CD4-positive, alpha-beta T cell treated with Interleukin-15 for 1 hour (primary cell): ENCODE measurements at regions not wholly inside any gene's neighbourhood (a gene's known extent, or its start where the extent isn't known, plus 50 kb on each side); places are given as distances from the start of the nearest gene placed in this dataset.
A peak's percentile ranks its signal among the peaks of the same experiment; 100 is the strongest.

Experiments
- DNase-seq: peaks from one replicate; pipeline ENCODE4 v3.0.0-alpha.2; 2020

DNA sequence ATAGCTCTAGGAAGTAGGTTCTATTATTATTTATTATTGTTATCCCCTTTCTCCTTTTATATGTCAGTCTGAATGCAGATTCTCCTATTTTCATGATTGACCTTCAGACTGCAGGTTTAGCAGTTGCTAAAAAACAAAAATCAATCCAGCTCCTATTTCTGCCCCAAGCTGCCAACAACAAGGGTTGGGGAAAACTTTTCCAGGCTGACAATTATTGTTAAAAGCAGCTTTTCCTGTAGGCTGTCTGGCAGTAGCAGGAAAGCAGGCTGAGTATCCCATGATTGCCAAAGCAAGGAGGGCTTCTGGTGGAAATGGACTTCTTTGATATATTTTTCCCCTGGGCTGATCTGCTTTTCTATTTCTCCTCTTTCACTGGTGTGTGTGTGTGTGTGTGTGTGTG lies 78.0 kb upstream of the CTLA4 start:
- no peak for DNase-seq

DNA sequence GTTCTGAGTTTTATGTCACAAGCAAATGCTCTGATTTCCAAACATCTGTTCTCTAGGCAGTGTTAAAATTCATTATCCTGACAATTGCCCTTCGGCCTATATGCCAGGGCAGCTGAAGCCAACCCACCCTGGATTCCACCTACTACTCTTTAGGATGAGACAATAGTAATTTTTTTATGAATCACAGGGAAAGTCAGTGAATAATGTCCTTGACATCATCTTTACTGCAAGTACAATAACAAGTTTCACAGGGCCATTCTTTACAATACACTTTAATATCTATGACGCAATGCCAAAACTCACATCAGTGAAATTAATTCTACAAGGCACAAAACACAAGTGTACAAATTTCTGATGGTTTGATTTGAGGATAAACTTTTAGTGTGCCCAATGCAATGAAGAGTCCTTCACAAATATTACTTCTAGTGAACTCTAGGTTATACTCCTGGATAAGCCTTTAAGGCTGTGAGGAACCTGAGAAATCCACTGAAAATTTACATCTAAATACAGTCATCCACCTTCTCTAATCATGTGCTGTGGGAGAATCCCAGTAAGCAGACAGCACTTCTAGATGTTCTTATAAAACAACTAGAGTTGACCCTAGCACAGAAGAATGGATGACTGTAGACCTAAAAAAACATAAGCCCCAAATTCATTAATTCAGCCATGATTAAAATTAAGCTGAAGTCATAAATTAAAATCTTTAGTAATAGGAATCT lies 77.3 kb upstream of the CTLA4 start:
- DNase-seq = no peak

DNA sequence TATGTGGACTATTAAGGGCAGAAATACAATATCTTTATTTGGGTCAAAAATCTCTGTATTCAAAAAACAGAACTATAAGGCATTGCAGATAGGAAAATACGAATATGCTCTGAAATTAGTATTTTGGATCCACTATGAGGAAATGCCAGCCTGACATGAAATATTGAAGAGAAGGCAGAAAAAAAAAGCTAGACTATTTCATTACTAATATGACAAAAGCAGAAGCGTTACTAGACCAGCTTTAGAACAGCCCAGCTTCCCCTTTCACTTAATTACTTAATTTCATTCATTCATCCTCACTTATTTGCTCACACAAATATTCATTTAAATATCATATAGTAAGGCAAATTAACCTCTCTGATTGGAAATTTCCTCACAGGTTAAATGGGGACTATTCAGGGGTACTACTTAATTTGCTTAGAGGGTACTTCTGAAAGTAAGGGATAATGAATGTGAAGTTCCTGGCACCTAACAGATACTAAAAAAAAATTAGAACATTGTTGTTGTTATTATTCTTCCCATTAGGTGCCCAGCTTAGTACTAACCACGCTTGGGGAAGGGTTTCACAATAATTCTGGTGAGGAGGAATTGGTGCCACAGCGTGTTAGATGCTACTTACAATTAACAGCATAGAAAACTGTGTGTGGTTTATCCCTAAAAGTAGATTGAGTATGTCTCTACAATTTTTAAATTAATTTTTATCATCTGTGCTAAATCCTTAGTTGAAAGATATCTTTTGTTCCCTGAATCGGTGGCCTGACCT lies 71.1 kb upstream of the CTLA4 start:
- DNase-seq = no peak

DNA sequence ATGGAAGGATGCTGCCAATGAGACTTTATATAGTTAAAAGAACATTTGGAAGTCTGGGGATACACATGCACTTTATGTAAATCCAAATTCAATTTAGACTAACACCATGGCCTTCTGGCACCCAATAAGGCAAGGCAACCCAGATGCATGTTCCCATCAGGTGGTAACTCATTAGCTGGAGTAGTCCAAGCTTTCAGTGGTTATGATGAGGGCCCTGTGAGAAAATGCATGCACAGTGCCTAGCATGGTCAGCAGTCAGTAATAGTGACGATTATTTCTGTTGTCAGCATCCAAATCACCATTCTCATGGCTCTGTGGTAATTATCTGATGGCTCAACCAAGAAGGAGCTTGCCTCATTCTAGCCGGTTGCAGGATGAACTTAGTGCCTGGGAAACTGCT lies 70.3 kb upstream of the CTLA4 start:
- no peak for DNase-seq

DNA sequence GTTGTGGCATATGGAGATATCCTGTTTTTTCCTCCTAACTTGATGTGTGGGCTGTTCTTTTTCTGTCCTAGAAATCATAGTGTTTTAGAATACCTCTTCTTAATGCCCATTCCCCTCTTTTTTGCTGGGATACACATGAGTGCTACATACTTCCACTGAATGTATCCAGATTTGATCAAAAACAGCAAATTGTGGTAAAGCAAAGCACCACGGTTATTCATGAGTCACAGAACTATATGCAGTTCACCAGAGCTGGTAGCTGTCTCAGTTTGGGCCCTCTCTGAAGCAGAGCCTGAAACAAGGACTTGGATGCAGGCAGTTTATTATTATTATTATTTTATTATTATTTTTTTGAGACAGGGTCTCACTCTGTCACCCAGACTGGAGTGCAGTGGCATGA lies 69.9 kb upstream of the CTLA4 start:
- DNase-seq = no peak

DNA sequence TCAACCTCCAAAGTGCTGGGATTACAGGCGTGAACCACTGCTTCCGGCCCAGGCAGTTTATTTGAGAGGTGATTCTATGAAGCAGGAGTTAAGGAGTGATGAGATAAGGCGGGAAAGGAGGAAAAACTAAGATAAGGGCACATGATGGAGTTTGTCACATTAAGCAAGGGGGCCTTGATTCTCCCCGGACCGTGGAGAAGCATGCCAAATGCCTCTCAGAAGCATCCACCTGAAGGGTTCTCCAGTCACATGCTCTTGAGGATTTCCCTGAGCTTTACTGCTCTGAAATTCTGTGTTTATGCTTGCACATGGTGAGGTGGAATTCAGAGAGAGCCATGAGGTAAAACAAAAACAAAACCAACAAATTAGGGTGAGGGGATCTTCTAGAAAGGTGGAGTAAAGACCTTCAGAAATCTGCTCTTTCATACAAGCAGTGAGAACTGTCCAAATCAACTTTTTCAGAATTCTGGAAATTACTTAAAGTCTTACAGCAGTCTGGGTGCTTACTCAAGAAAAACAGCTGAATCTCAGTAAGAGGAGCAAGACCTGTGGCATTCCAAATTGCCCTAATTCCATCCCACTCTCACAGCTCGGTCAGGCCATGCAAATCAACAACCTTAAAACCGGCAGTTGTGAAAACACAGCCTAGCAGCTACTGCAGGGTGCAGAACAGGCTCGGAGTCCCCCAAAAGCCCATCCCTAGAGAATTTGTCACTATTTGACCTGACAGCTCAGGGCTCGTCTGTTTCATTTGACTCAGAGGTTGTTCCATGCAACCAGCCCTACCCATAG lies 69.1 kb upstream of the CTLA4 start:
- DNase-seq = no peak

DNA sequence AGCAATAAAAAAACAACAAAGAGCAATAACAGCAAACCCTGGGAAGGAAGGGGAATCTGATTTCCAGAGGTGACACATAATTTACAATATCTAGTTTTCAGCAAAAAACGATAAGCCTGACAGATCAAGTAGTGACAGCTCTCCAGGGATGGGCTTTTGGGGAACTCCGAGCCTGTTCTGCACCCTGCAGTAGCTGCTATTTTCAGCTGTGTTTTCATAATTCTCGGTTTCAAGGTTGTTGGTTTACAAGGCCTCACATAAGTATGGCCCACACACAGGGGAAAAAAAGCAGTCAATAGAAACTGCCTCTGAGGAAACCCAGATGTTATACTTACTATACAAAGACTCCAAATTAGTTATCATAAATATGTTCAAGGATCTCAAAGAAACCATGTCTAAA lies 67.7 kb upstream of the CTLA4 start:
- DNase-seq = no peak

DNA sequence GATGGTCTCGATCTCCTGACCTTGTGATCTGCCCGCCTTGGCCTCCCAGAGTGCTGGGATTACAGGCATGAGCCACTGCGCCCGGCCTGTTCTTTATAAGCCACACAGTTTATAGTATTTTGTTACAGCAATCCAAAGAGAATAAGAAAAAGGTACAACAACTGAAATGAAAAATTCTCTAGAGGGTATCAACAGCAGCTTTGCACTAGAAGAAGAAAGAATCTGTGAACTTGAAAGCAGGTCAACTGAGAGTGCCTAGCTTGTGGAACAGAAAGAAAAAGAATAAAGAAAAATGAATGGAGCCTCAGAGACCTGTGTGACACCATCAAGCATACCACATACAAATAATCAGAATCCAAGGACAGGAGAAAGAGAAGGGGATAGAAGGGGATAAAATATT lies 66.8 kb upstream of the CTLA4 start:
- no peak for DNase-seq

DNA sequence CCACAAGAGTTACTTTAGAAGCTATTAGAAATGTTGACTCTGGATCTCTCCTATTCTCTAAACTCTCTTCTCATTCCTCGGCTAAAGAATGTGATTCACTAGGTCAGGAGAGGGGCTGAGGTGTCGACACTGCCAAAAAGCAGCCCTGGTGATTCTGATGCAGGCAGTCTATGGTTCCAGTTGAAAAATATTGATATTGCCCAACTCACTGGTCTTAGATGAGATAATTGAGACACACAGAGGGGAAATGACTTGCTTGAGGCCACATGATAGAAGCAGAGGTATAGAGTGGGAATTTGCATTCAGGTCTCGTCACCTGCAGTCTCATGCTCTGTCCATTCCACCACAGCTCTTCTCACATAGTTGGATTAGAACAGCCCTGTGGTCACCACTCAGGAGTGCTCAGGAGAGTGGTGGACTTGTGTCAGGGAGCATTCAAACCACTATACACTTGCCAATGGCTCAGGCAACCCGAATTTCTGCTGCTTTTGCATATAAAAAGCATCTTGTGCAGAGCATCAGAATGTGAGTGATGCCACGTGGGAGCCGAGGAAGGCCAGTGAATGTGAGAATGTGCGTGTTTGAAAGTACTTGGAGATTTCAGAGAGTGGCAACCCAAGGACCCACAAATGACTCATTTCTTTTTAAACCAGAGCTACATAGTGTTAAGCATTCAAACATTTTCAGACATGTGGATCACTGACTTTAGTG lies 65.1 kb upstream of the CTLA4 start:
- DNase-seq = peak; percentile 31

DNA sequence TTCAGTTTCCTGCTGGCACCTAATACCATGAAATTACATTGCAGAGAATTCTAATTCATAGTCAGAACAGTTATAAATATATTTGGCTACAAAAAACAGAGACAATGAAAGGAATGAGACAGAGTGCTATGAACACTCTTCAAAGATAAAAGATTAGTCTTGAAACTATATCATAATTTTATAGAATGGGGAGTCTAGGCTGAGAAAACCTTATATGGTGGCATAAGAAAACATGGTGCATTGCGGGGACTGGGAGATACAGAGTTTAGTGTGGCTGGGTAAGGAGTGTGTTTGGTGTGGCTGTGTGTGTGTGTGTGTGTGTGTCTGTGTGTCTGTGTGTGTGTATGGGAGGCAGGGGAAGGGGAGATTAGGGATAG lies 64.5 kb upstream of the CTLA4 start:
- DNase-seq = no peak

DNA sequence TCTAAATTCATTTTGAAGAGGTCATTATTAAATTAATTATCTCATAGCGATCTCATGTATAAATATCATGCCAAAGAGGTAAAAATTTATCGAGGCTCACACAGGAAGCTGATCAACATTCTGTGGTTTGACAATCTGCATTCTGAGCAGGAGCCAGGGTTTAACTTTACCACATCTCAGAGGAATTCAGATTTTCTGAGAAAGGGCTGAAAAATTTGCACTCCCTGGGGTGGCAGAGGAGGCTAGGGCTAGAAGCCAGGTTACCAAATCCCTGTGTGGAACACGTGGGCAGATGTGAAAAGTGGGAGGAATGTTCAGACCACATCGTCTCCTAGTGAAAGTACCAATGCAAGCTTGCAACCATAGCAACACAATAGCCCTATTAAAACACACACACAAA lies 63.5 kb upstream of the CTLA4 start:
- DNase-seq = peak; percentile 54

DNA sequence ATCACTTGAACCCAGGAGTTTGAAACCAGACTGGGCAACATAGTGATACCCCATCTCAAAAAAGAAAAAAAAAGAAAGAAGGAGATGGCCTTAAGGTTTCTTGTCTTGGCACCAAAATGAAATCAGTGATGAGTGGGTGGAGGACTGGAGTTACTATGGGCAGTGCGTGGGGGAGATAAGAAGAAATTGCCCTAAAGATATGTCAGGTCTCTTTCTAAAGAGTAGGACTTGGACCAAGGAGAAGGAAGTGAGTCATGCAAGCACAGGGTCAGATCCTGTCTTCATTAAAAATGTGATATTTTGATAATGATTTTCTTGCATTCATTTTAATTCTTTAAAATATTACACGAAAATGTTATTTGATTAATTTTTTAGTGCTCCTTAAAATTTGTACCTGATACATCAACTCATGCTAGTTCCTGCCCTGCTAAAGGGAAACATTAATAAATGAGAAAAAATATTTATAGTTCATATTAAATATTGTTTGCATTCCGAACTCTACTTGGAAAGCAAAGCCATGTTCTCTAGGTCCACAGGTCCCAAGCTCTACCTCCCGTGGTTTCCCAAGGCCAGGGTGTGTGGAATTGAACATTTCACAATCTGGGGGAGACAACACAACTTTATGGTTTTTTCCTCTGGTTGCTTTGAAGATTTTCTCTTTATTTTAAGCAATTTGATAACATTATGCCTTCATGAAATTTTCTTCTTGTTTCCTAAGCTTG lies 62.6 kb upstream of the CTLA4 start:
- no peak for DNase-seq

DNA sequence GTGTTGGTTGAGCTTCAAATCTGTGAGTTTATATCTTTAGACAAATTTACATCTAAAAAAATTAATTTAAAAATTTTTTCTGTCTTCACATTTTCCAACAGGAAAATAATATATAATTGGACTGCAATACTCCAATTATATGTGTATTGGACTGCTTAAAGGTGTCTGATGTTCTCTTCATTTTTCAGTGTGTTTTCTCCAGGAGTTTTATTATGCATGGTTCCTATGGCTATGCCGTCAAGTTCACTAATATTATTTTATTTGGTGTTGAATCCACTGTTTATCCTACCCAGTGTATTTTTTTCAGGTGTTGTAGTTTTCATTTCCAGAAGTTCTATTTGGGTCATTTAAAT lies 62.1 kb upstream of the CTLA4 start:
- no peak for DNase-seq

DNA sequence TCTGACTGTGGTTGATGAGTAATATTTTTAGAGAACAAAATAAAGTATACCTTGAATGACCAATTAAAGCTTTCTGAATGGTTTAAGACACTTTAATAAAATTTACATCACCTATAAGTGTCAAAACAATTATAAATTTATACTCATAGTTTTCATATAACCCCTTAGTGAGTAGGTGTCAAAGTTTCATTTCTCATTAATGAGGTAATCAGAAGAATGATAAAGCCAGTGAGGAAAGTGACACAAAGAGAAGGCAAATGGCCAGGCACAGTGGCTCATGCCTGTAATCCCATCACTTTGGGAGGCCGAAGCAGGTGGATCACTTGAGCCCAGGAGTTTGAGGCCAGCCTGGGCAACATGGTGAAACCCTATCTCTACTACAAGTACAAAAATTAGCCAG lies 60.8 kb upstream of the CTLA4 start:
- DNase-seq = no peak

DNA sequence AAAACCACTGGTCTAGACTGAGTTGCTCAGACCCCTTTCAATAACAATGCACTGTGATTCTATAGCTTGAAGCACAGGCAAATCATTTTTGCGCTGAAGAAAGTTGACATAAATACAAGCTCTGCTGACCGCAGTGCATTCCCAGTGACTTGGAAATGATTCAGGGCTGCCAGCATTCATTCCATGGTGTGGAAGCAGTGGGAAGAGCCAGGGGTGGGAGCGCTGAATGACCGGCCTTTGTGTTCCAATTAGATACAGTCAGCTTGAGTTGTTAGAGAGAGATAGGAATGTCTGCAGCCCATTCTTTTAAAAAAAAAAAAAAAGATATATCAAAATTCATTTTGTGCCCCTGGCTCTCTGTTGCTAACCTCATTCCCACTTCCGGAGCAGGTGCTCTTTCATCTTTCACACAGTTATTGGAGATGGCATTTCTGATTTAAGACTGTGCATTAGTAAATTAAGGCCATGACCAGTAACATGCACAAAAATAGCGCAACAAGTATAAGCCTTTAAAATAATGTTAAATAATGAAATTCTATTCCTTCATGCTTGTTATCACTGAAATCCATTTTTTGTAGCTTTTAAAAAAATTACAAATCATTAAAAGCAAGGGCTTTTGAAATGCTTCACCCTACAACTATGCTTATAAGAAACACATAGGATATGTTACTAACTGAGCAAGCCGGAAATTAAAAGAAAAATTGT lies 59.4 kb upstream of the CTLA4 start:
- no peak for DNase-seq

DNA sequence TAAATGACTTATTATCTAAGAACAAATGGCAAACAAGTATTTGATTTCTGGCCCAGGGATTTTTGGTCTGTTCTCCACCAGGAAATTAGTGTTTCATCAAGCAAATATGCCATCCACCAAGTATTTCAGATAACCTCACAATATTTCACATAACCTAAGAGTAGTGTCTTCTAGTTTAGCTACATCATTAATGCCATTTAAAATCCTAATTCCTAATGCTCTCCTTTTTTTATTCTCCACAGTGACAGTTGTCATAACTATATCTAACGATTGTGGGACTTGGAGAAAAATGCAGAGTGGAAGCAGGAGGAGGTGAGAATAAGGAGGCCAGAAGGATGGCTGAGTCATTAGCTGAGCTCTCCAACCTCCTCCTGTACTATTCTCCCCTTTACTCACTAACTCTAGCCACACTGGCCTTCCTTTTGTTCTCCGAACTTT lies 58.5 kb upstream of the CTLA4 start:
- no peak for DNase-seq

DNA sequence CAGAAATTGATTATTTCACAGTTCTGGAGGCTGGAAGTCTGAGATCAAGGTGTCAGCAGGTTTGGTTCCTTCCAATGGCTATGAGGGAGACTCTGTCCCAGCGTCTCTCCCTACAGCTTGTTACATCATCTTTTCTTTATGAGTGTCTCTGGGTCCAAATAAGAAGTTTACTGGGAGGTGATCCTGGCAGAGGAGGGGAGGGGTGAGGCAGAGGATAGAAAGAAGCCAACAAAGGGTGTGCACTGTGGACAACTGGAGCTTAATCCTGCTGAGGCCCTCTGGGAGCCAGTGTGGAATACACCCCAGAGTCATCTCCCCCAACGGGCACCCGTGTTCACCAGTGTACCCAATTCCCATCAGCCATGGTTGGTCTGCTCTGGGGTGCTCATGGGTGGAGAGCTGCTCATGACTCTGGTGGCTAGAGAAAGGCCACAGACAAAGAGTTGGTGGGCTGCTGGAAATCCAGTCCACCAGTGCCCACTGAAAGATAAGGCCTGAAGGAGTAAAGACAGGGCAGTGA lies 57.5 kb upstream of the CTLA4 start:
- DNase-seq = no peak

DNA sequence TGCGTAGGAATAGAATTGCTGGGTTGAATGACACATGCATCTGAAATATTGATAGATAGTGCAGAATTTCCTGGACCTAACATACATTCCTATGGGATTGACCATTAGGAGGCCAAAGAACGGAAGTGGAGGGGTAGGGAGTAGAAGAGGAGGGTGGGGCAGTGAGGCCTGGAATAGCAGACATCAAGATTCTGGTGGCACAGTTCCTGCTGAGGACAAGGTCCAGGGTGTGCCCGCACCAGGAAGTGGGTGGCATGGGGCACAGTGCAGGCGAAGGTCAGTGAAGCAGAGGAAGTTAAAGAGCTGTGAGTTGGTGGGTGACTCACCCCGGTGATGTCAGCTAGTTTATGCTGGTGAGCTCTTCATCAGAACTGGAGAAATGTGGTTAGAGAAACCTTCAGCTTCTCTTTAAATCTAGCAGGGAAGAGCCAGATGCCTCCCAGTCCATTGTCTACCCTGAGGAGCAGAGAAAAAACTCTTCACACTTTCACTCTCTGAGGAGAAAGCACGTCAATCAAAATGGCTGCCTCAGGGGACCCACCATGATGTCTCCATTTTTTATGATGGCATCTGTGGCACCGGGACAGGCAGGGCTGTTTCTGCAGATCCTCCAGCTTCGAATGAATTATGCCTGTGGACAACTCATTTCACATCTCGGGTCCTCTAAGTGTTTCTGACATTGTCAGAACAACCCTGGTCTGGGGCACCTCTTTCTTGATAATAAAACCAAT lies 55.9 kb upstream of the CTLA4 start:
- DNase-seq = peak; percentile 85

DNA sequence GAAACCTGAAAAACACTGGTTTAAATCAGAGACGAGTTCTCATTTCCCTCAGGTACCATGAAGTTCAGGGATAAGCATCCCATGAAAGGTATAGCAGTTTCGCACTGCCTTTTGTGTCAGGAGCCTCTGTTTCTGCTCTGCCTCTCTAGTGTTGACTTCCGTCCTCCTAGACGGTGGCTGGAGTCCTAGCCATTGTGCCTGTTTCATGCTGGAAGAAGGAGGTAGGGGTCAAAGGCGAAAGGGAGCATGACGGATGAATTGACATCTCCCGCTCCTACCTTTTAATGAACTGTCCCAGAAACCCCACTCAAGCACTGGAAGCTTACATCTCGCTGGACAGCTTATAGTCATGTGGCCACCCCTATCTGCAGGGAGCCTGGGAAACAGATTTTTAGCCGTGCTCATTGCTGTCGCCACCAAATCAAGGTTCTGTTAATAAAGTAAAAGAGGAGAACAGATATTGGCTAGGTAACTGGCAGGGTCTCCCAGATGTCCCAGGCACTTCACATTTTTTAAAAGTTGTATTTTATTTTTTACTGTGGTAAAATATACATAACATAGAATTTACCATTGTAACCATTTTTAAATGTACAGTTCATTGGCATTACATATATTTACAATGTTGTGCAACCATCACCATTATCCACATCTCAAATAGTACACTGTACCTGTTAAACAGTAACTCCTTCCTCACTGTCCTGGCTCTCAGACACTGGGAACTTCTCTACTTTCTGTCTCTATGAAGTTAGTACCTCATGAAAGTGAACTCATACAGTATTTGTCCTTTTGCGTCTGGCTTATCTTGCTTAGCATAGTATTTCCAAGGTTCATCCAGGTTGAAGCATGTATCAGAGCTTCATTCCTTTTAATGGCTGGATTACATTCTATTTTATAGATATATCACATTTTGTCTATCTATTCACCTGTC lies 55.0 kb upstream of the CTLA4 start:
- no peak for DNase-seq

DNA sequence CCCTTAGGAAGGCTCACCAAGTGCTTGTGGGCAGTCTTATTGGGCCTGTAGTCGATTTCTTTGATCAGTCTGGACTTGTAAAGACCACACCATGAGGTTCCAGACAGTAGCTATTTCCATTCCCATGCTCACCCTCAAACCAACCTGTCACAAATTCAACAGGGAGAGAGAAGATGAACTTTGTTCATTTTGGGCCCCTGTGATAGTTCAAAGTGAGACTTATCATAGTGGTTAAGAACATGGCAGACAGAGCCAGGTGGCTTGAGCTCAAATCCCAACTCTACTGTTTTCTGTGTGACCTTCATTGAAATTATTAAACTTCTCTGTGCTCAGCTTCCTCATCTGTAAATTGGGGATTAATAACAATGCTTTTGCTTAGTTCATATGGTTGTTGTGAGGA lies 53.9 kb upstream of the CTLA4 start:
- no peak for DNase-seq
